ENCODE measurements at regions not wholly inside any gene's neighbourhood (a gene's known extent, or its start where the extent isn't known, plus 50 kb on each side); places are given as distances from the start of the nearest gene placed in this dataset.

DNA sequence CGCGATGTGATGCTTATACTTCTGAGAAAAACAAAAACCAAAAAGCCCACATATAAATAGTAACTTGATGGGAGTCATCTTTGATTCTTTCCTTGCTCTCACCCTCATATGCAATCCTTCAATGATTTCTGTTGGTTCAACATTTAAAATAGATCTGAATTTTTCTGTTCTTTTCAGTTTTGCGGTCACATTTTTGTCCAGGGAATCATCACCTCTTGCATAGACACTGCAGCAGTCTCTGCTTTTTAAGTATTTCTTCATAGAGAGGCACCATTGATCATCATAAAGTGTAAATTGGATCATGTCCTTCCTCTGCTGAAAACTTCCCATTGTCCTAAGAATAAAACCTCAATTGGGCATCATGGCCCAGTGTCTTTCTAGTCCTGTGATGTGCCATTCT lies 81.1 kb upstream of the SLC4A4 start:
- no peaks in the 10 kb centered on the region for H4K20me1 ChIP-seq (replicated peaks; ENCODE audit: control insufficient read depth, extremely low read depth, insufficient read depth, low read length)
- H3K4me2 ChIP-seq (ENCODE audit: insufficient read depth, low read length), result no peak overlapping the region
- no peaks in the 10 kb centered on the region for H3K9me1 ChIP-seq (replicated peaks; ENCODE audit: control insufficient read depth, extremely low read depth, insufficient read depth, low read length)
- dilution Hi-C loops (cut with MboI; ENCODE audit: extremely low pct_ligation_motif_present, low sequenced_read_pairs), result no loop called here
- H3K27me3 ChIP-seq (ENCODE audit: control insufficient read depth in 2 of 2, insufficient read depth in 2 of 2, low read length in 2 of 2), result no peaks in the 10 kb centered on the region
- H2AFZ ChIP-seq (ENCODE audit: low read depth, low read length), result no peak overlapping the region
- no TSS peak for BruUV-seq (replicated peaks)
- TF ChIP-seq, protein P1, sequence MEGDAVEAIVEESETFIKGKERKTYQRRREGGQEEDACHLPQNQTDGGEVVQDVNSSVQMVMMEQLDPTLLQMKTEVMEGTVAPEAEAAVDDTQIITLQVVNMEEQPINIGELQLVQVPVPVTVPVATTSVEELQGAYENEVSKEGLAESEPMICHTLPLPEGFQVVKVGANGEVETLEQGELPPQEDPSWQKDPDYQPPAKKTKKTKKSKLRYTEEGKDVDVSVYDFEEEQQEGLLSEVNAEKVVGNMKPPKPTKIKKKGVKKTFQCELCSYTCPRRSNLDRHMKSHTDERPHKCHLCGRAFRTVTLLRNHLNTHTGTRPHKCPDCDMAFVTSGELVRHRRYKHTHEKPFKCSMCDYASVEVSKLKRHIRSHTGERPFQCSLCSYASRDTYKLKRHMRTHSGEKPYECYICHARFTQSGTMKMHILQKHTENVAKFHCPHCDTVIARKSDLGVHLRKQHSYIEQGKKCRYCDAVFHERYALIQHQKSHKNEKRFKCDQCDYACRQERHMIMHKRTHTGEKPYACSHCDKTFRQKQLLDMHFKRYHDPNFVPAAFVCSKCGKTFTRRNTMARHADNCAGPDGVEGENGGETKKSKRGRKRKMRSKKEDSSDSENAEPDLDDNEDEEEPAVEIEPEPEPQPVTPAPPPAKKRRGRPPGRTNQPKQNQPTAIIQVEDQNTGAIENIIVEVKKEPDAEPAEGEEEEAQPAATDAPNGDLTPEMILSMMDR (IDR thresholded peaks at IDR 0.05; ENCODE audit: extremely low read depth in 1 of 2, insufficient read depth in 1 of 2, low read depth in 1 of 2, low read length in 2 of 2), result no peak
- TF ChIP-seq, protein P2, sequence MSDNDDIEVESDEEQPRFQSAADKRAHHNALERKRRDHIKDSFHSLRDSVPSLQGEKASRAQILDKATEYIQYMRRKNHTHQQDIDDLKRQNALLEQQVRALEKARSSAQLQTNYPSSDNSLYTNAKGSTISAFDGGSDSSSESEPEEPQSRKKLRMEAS (IDR thresholded peaks at IDR 0.05; ENCODE audit: insufficient read depth, insufficient read length), result no peak
- TF ChIP-seq POLR2A (IDR thresholded peaks at IDR 0.05; ENCODE audit: low read depth, low read length), result no peak
- no peak for TF ChIP-seq FOS (IDR thresholded peaks at IDR 0.05; ENCODE audit: borderline replicate concordance, insufficient read depth, low read length)
- no peak for TF ChIP-seq POLR2AphosphoS5 (IDR thresholded peaks at IDR 0.05; ENCODE audit: insufficient read depth, low read depth, low read length)
- no peak for TF ChIP-seq MYC (IDR thresholded peaks at IDR 0.05; ENCODE audit: low read depth, low read length)
- TF ChIP-seq JUN (IDR thresholded peaks at IDR 0.05; ENCODE audit: borderline replicate concordance, insufficient read depth, insufficient read length, low read depth), result no peak
- no peak for TF ChIP-seq GATA2 (IDR thresholded peaks at IDR 0.05; ENCODE audit: insufficient read depth, insufficient read length, low read depth, low read length)
- TF ChIP-seq EZH2 (IDR thresholded peaks at IDR 0.05; ENCODE audit: borderline replicate concordance, low read depth, low read length, severe bottlenecking), result no peak
- H3K9me3 ChIP-seq (replicated peaks; ENCODE audit: control insufficient read depth, insufficient read depth, low read length), result no peaks in the 10 kb centered on the region
- H3K9ac ChIP-seq (replicated peaks; ENCODE audit: extremely low read depth, insufficient read depth, low read length), result no peak overlapping the region
- H3K4me3 ChIP-seq (replicated peaks in 1 of 3; ENCODE audit: insufficient read depth in 1 of 3, low read depth in 1 of 3, low read length in 3 of 3), result no peak overlapping the region
- H3K27ac ChIP-seq (ENCODE audit: insufficient read depth, low read depth, low read length), result no peak overlapping the region
- H3K4me1 ChIP-seq (ENCODE audit: control insufficient read depth, extremely low read depth, insufficient read depth, low read length), result no peaks in the 10 kb centered on the region
- FAIRE-seq (no peak), DNase-seq (ENCODE audit: low read depth, low spot score) (no peak)
- H3K79me2 ChIP-seq (ENCODE audit: control insufficient read depth, insufficient read depth, low read length), result no peaks in the 10 kb centered on the region
- ChIA-PET POLR2A (no interaction called here), CTCF (no interaction called here)
- intact Hi-C loops (cut with micrococcal nuclease), result no loop called here
- no peaks in the 10 kb centered on the region for H3K36me3 ChIP-seq (ENCODE audit: control insufficient read depth in 2 of 2, extremely low read depth in 1 of 2, insufficient read depth in 2 of 2, low read length in 2 of 2)

Data from endothelial cell of umbilical vein (primary cell).